ENCODE measurements at regions not wholly inside any gene's neighbourhood (a gene's known extent, or its start where the extent isn't known, plus 50 kb on each side); places are given as distances from the start of the nearest gene placed in this dataset.

GRCh38 chr3:135878501-135878900, 87.0 kb upstream of the PPP2R3A start:
- no peak for DNase-seq

GRCh38 chr3:135885885-135886284, 79.6 kb upstream of the PPP2R3A start:
- DNase-seq: no peak

GRCh38 chr3:135887220-135887619, 78.3 kb upstream of the PPP2R3A start:
- no peak for DNase-seq

GRCh38 chr3:135889443-135889842, 76.1 kb upstream of the PPP2R3A start:
- DNase-seq: no peak

GRCh38 chr3:135891121-135891520, 74.4 kb upstream of the PPP2R3A start:
- DNase-seq: no peak

GRCh38 chr3:135895106-135895733, 70.3 kb upstream of the PPP2R3A start:
- DNase-seq: peak; percentile 68

GRCh38 chr3:135895734-135896121, 69.8 kb upstream of the PPP2R3A start:
- DNase-seq: no peak

GRCh38 chr3:135896613-135897012, 68.9 kb upstream of the PPP2R3A start:
- DNase-seq: no peak

GRCh38 chr3:135897715-135898114, 67.8 kb upstream of the PPP2R3A start:
- DNase-seq: no peak

GRCh38 chr3:135898774-135899173, 66.8 kb upstream of the PPP2R3A start:
- DNase-seq: no peak

- DNase-seq: no peak
Observed at GRCh38 chr3:135905058-135905724, 60.3 kb upstream of the PPP2R3A start.

GRCh38 chr3:135907422-135908165, 57.9 kb upstream of the PPP2R3A start:
- DNase-seq: peak; percentile 27

- no peak for DNase-seq
Observed at GRCh38 chr3:135908225-135908624, 57.3 kb upstream of the PPP2R3A start.

GRCh38 chr3:135908737-135909136, 56.8 kb upstream of the PPP2R3A start:
- DNase-seq: no peak

- DNase-seq: no peak
Observed at GRCh38 chr3:135911110-135911509, 54.4 kb upstream of the PPP2R3A start.

GRCh38 chr3:135915206-135915605, 50.3 kb upstream of the PPP2R3A start:
- no peak for DNase-seq

Data from NCI-H2029 (cell line).